ENCODE measurements at regions not wholly inside any gene's neighbourhood (a gene's known extent, or its start where the extent isn't known, plus 50 kb on each side); places are given as distances from the start of the nearest gene placed in this dataset.
"Not testable (repeated sequence)": the region's sequence is repeated elsewhere in the genome, so short reads cannot be mapped to it uniquely, and the experiment has no call there.

DNA sequence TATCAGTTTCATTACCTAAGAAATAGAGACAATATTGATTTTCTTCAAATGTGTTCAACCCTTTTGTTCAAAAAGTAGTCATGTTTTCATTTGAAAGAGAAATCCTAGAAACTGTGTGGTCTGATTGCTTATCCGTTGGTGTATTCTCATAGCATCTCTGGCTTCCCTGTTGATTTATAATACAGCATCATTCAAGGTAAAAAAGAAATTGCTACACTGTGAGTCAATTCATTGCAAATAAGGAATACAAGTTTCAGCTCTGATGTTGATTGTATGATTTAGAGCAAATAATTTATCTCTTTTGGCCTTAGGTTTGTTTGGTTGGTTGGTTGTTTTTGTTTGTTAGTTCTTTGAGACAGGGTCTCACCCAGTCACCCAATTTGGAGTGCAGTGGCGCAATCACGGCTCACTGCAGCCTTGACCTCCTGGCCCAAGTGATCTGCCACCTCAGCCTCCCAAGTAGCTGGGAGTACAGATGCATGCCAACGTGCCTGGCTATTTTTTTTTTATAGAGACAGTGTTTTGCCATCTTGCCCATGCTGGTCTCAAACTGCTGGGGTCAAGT, 185.5 kb upstream of the TNFAIP3 start:
- H3K27ac Mint-ChIP-seq (ENCODE audit: low read depth, unreplicated experiment): no peak overlapping the region
- H3K27me3 Mint-ChIP-seq (ENCODE audit: insufficient read depth, unreplicated experiment): no peaks in the 10 kb centered on the region
- H3K36me3 Mint-ChIP-seq (ENCODE audit: insufficient read depth, unreplicated experiment): no peaks in the 10 kb centered on the region
- CTCF ChIA-PET: interaction anchor here (0.5 to 1.7 kb wide), 4 partner anchors 14 to 388 kb away, joined by 3 to 5 read pairs (median 3); no protein-coding TSS in a partner anchor
- intact Hi-C loops (cut with micrococcal nuclease): no loop called here
- peaks cover 10% of the 10 kb centered on the region for H3K4me1 Mint-ChIP-seq (ENCODE audit: insufficient read depth, unreplicated experiment)
- BruUV-seq (replicated peaks): no TSS peak
- POLR2A ChIA-PET: interaction anchor here (0.6 to 0.7 kb wide), 2 partner anchors 425 to 502 kb away, joined by 3 read pairs; no protein-coding TSS in a partner anchor
- DNase-seq (ENCODE audit: unreplicated experiment): no peak
- H3K4me3 Mint-ChIP-seq (ENCODE audit: unreplicated experiment): no peak overlapping the region
- no peaks in the 10 kb centered on the region for H3K9me3 Mint-ChIP-seq (ENCODE audit: unreplicated experiment)
- TF ChIP-seq, protein P1, sequence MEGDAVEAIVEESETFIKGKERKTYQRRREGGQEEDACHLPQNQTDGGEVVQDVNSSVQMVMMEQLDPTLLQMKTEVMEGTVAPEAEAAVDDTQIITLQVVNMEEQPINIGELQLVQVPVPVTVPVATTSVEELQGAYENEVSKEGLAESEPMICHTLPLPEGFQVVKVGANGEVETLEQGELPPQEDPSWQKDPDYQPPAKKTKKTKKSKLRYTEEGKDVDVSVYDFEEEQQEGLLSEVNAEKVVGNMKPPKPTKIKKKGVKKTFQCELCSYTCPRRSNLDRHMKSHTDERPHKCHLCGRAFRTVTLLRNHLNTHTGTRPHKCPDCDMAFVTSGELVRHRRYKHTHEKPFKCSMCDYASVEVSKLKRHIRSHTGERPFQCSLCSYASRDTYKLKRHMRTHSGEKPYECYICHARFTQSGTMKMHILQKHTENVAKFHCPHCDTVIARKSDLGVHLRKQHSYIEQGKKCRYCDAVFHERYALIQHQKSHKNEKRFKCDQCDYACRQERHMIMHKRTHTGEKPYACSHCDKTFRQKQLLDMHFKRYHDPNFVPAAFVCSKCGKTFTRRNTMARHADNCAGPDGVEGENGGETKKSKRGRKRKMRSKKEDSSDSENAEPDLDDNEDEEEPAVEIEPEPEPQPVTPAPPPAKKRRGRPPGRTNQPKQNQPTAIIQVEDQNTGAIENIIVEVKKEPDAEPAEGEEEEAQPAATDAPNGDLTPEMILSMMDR (IDR thresholded peaks at IDR 0.05; ENCODE audit: unreplicated experiment): no peak

DNA sequence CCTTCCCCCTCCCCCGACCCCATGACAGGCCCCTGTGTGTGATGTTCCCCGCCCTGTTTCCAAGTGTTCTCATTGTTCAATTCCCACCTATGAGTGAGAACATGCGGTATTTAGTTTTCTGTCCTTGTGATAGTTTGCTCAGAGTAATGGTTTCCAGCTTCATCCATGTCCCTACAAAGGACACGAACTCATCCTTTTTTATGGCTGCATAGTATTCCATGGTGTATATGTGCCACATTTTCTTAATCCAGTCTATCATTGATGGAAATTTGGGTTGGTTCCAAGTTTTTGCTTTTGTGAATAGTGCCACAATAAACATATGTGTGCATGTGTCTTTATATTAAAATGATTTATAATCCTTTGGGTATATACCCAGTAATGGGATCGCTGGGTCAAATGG, 184.4 kb upstream of the TNFAIP3 start:
- CTCF ChIA-PET: interaction anchor here (1.0 kb wide), 1 partner anchor 13 kb away, joined by 5 read pairs; no protein-coding TSS in a partner anchor
- H3K27ac Mint-ChIP-seq (ENCODE audit: low read depth, unreplicated experiment); POLR2A ChIA-PET; H3K9me3 Mint-ChIP-seq (ENCODE audit: unreplicated experiment); BruUV-seq (replicated peaks); H3K4me3 Mint-ChIP-seq (ENCODE audit: unreplicated experiment); DNase-seq (ENCODE audit: unreplicated experiment); intact Hi-C loops (cut with micrococcal nuclease); H3K36me3 Mint-ChIP-seq (ENCODE audit: insufficient read depth, unreplicated experiment); H3K27me3 Mint-ChIP-seq (ENCODE audit: insufficient read depth, unreplicated experiment): not testable (repeated sequence)
- peaks cover 10% of the 10 kb centered on the region for H3K4me1 Mint-ChIP-seq (ENCODE audit: insufficient read depth, unreplicated experiment)

DNA sequence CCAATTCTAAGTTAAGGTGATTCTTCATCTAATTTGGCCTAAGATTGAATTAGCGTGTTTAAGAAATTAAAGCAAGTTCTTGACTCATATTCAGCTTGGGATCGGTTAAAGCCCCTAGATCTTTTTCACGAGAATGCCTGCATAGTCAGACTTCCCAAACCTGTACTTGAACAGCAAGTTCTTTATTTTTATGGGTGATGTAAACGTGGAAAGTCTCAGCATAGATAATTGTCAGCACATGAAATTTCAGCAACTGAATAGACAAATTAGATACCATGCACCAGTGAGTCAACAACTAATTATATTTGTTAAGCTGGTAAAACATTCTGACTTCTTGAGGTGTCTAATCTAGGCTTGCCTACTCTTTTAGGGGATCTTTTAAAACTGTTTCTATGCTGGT, 183.1 kb upstream of the TNFAIP3 start:
- no peaks in the 10 kb centered on the region for H3K9me3 Mint-ChIP-seq (ENCODE audit: unreplicated experiment)
- H3K36me3 Mint-ChIP-seq (ENCODE audit: insufficient read depth, unreplicated experiment): no peaks in the 10 kb centered on the region
- intact Hi-C loops (cut with micrococcal nuclease): no loop called here
- no peaks in the 10 kb centered on the region for H3K27me3 Mint-ChIP-seq (ENCODE audit: insufficient read depth, unreplicated experiment)
- no TSS peak for BruUV-seq (replicated peaks)
- no peak overlapping the region for H3K27ac Mint-ChIP-seq (ENCODE audit: low read depth, unreplicated experiment)
- H3K4me1 Mint-ChIP-seq (ENCODE audit: insufficient read depth, unreplicated experiment): no peaks in the 10 kb centered on the region
- no peak for DNase-seq (ENCODE audit: unreplicated experiment)
- TF ChIP-seq, protein P1 (IDR thresholded peaks at IDR 0.05; ENCODE audit: unreplicated experiment): no peak
- H3K4me3 Mint-ChIP-seq (ENCODE audit: unreplicated experiment): no peak overlapping the region
- ChIA-PET POLR2A (interaction anchor here (0.5 to 0.7 kb wide), 2 partner anchors 15 to 87 kb away, joined by 3 to 4 read pairs; no protein-coding TSS in a partner anchor), CTCF (no interaction called here)

DNA sequence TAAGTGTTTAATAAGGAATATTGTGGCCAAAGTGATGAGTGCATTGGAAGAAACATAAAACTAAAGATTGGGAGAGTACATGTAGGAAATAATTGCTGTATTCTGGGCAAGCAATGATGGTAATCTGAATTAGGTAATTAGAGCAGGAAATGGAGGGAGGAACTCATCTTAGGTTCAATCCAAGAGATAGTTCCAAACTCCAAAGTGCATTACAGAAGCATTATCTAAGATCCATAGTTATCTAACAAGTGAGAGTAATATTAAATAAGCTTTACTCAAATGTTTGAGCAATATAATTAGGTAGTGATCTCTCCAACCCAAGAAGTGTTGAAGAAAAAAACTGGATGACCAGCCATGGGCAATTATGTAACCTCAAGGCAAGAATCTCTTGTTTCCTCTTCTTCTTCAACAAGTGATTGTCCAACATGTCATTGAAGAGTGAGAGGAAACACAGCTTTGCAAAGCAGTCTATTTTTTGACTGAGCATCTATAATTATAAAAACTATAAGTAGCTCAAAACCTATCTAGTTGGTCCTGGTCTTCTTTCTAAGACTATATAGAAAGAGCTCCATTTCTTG, 181.2 kb upstream of the TNFAIP3 start:
- ChIA-PET CTCF (interaction anchor here (0.6 to 2.1 kb wide), 2 partner anchors 11 to 634 kb away, joined by 3 to 5 read pairs; no protein-coding TSS in a partner anchor), POLR2A (interaction anchor here (0.8 to 1.4 kb wide), 3 partner anchors 10 to 34 kb away, joined by 3 to 4 read pairs (median 3); no protein-coding TSS in a partner anchor)
- Mint-ChIP-seq H3K4me1 (ENCODE audit: insufficient read depth, unreplicated experiment) (no peaks in the 10 kb centered on the region), H3K27ac (ENCODE audit: low read depth, unreplicated experiment) (no peak overlapping the region), H3K27me3 (ENCODE audit: insufficient read depth, unreplicated experiment) (no peaks in the 10 kb centered on the region), H3K9me3 (ENCODE audit: unreplicated experiment) (no peaks in the 10 kb centered on the region), H3K4me3 (ENCODE audit: unreplicated experiment) (no peak overlapping the region), H3K36me3 (ENCODE audit: insufficient read depth, unreplicated experiment) (no peaks in the 10 kb centered on the region)
- TF ChIP-seq, protein P1 (IDR thresholded peaks at IDR 0.05; ENCODE audit: unreplicated experiment): no peak
- no peak for DNase-seq (ENCODE audit: unreplicated experiment)
- intact Hi-C loops (cut with micrococcal nuclease): no loop called here
- no TSS peak for BruUV-seq (replicated peaks)

Data from MCF 10A (cell line).